ENCODE measurements at regions not wholly inside any gene's neighbourhood (a gene's known extent, or its start where the extent isn't known, plus 50 kb on each side); places are given as distances from the start of the nearest gene placed in this dataset.

DNA sequence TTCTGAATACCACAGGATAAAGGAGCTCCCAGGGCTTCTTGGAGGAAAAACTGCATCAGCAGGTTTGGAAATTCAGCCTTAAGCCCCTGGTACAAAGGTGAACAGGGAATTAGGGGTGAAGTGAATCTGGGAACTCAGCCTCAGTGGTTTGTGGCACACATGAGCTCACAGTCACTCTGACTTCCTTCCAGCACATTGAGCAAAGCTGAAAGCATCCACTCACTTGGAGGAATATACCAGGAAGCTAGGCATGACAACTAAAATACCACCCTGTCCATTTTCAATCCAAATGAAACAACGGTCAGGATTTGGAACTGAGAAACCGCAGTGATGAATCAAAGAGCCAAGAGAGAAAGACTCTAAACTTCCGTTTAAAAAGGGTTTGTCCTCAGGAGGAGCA lies 216.1 kb downstream of the ICOS start:
- TF ChIP-seq, protein P1, sequence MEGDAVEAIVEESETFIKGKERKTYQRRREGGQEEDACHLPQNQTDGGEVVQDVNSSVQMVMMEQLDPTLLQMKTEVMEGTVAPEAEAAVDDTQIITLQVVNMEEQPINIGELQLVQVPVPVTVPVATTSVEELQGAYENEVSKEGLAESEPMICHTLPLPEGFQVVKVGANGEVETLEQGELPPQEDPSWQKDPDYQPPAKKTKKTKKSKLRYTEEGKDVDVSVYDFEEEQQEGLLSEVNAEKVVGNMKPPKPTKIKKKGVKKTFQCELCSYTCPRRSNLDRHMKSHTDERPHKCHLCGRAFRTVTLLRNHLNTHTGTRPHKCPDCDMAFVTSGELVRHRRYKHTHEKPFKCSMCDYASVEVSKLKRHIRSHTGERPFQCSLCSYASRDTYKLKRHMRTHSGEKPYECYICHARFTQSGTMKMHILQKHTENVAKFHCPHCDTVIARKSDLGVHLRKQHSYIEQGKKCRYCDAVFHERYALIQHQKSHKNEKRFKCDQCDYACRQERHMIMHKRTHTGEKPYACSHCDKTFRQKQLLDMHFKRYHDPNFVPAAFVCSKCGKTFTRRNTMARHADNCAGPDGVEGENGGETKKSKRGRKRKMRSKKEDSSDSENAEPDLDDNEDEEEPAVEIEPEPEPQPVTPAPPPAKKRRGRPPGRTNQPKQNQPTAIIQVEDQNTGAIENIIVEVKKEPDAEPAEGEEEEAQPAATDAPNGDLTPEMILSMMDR (IDR thresholded peaks at IDR 0.05; ENCODE audit: low read length): no peak
- no peak for TF ChIP-seq EZH2 (IDR thresholded peaks at IDR 0.05; ENCODE audit: borderline replicate concordance, low read length)
